K562 (cell line): ENCODE measurements at regions not wholly inside any gene's neighbourhood (a gene's known extent, or its start where the extent isn't known, plus 50 kb on each side); places are given as distances from the start of the nearest gene placed in this dataset.

Experiments used
- CBX1 ChIP-seq: sonication (generic); IDR thresholded peaks from 2 replicates; pipeline ENCODE4 v1.6.1; 2016; ENCODE audit warnings: antibody characterized with exemption, low read depth, mild to moderate bottlenecking
- CHD2 ChIP-seq: IDR thresholded peaks from 2 replicates; pipeline ENCODE4 v1.6.1; 2011; ENCODE audit warnings: low read depth, low read length
- DIDO1 ChIP-seq: fragments of 450-650 bp; IDR thresholded peaks from 2 replicates; pipeline ENCODE4 v1.6.1; 2016; ENCODE audit warnings: low read depth, missing biosample characterization, missing genetic modification characterization
- ELF1 ChIP-seq: fragments of 200-800 bp; sonication (Bioruptor generic); IDR thresholded peaks from 2 replicates; pipeline ENCODE4 v1.6.1; 2016; ENCODE audit warnings: missing genetic modification characterization, missing compliant biosample characterization
- ETS1 ChIP-seq: conservative IDR thresholded peaks from 2 replicates; pipeline ENCODE4 v1.6.1; 2011; ENCODE audit warnings: low read depth, mild to moderate bottlenecking, low read length; ENCODE audit not compliant: control insufficient read depth
- FOXJ2 ChIP-seq: fragments of 200-800 bp; sonication (Bioruptor generic); IDR thresholded peaks from 2 replicates; pipeline ENCODE4 v1.6.1; 2016; ENCODE audit warnings: missing genetic modification characterization, missing compliant biosample characterization
- HNRNPH1 ChIP-seq: fragments of 200-400 bp; formaldehyde crosslinking; optimal IDR thresholded peaks from 2 replicates; pipeline ENCODE3; 2017; ENCODE audit warnings: low read depth, mild to moderate bottlenecking, low read length, moderate library complexity
- PREB ChIP-seq: sonication (generic); formaldehyde crosslinking; IDR thresholded peaks from 2 replicates; pipeline ENCODE4 v1.8.1; 2023; ENCODE audit warnings: mild to moderate bottlenecking, missing genetic modification reagents
- RERE ChIP-seq: sonication (generic); formaldehyde crosslinking; IDR thresholded peaks from 2 replicates; pipeline ENCODE4 v1.8.0; 2023; ENCODE audit warnings: missing genetic modification reagents, mild to moderate bottlenecking, borderline replicate concordance
- ZFP30 ChIP-seq: fragments of 250-450 bp; sonication (Bioruptor Pico); IDR thresholded peaks from 2 replicates; pipeline ENCODE4 v1.8.0; 2022; ENCODE audit warnings: moderate library complexity, mild to moderate bottlenecking, inconsistent platforms, borderline replicate concordance
- ZFP91 ChIP-seq: sonication (generic); formaldehyde crosslinking; IDR thresholded peaks from 2 replicates; pipeline ENCODE4 v1.8.0; 2022; ENCODE audit warnings: mild to moderate bottlenecking, missing genetic modification reagents
- ZNF77 ChIP-seq: fragments of 250-450 bp; sonication (Bioruptor Pico); IDR thresholded peaks from 2 replicates; pipeline ENCODE4 v1.5.0; 2020
- TF ChIP-seq, protein P1 (sequence below): fragments of 250-450 bp; sonication (Bioruptor Pico); IDR thresholded peaks from 2 replicates; pipeline ENCODE4 v1.4.0; 2020; ENCODE audit warnings: mild to moderate bottlenecking, moderate library complexity
- TF ChIP-seq, protein P2 (sequence below): sonication (generic); formaldehyde crosslinking; IDR thresholded peaks from 2 replicates; pipeline ENCODE4 v1.8.1; 2023; ENCODE audit warnings: mild to moderate bottlenecking, missing genetic modification reagents, moderate library complexity

DNA sequence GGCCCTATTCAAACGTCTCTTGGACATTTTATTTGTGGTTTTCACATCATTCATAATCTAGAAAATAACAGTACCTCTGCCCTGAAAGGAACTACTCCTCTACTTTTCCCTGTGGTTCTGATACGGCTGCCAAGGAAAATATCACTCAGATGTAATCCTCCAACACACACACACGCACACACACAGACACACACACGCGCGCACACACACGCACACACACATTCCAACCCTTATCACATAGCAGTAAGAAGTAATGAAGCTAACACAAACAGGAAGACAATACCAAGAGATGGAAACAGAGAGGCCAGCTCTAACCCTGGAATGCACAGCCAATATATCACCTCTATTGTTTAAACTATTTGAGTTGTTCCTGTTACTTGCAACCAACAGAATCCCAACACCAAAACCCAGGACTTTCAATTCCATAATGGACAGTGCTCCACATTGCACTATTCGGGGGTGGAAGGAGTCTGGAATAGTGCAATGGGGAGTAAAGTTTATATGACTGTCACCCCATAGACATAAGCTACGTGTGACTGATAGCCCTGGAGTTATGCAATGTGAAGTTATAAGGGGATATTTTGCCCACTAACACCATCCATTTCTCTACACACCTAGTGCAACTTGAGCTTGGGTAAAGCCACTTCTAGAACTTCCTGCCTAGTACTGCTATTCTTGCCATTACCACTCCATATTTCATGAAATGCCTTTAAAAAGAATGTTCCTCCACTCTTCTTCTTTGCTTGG, 71.3 kb upstream of the FNDC3B start (continued):
- TF ChIP-seq RERE (CRISPR knock-in tag) (no peak), ETS1 (no peak), PREB (CRISPR knock-in tag) (no peak), HNRNPH1 (no peak), ZFP30 (CRISPR knock-in tag) (no peak), ELF1 (tag) (0 out of 2 replicates have a peak, but pooled peaks have one; percentile 15), DIDO1 (peak; percentile 22; the same call in 1 of the 2 replicates), ZFP91 (CRISPR knock-in tag) (no peak), ZNF77 (no peak), CBX1 (peak; percentile 79; the same call in 1 of the 2 replicates), CHD2 (no peak), FOXJ2 (tag) (no peak)
- TF ChIP-seq, protein P1, sequence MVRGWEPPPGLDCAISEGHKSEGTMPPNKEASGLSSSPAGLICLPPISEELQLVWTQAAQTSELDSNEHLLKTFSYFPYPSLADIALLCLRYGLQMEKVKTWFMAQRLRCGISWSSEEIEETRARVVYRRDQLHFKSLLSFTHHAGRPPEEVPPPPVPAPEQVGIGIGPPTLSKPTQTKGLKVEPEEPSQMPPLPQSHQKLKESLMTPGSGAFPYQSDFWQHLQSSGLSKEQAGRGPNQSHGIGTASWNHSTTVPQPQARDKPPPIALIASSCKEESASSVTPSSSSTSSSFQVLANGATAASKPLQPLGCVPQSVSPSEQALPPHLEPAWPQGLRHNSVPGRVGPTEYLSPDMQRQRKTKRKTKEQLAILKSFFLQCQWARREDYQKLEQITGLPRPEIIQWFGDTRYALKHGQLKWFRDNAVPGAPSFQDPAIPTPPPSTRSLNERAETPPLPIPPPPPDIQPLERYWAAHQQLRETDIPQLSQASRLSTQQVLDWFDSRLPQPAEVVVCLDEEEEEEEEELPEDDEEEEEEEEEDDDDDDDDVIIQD (CRISPR knock-in tag): no peak
- TF ChIP-seq, protein P2, sequence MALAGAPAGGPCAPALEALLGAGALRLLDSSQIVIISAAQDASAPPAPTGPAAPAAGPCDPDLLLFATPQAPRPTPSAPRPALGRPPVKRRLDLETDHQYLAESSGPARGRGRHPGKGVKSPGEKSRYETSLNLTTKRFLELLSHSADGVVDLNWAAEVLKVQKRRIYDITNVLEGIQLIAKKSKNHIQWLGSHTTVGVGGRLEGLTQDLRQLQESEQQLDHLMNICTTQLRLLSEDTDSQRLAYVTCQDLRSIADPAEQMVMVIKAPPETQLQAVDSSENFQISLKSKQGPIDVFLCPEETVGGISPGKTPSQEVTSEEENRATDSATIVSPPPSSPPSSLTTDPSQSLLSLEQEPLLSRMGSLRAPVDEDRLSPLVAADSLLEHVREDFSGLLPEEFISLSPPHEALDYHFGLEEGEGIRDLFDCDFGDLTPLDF (CRISPR knock-in tag): no peak
